D721Med (cell line): ENCODE measurements at regions not wholly inside any gene's neighbourhood (a gene's known extent, or its start where the extent isn't known, plus 50 kb on each side); places are given as distances from the start of the nearest gene placed in this dataset.

ENCODE experiments used
- DNase-seq: peaks from one replicate; pipeline ENCODE4 v3.0.0; 2011; ENCODE audit warnings: low spot score; ENCODE audit not compliant: insufficient read length
- FAIRE-seq: peaks from 2 replicates; lab custom pipeline; 2011; peaks lifted over from hg19 to GRCh38; lab: Jason Lieb, UNC
- CTCF ChIP-seq: IDR thresholded peaks from 2 replicates; pipeline ENCODE4 v1.5.1; 2012; ENCODE audit warnings: mild to moderate bottlenecking, control low read depth; ENCODE audit not compliant: insufficient read depth; ENCODE audit errors: missing control alignments

- no peak for DNase-seq
- no peak for FAIRE-seq
- TF ChIP-seq CTCF, result no peak
Observed at GRCh38 chr6:50123688-50124087, 74.0 kb upstream of the DEFB112 start.

- no peak for FAIRE-seq
- DNase-seq, result no peak
- no peak for TF ChIP-seq CTCF
Observed at GRCh38 chr6:50124572-50124971, 74.8 kb upstream of the DEFB112 start.

- no peak for FAIRE-seq
- TF ChIP-seq CTCF, result peak; percentile 47
- no peak for DNase-seq
Observed at GRCh38 chr6:50128420-50129005, 78.8 kb upstream of the DEFB112 start.

- TF ChIP-seq CTCF, result no peak
- FAIRE-seq, result no peak
- no peak for DNase-seq
Observed at GRCh38 chr6:50135968-50136367, 86.2 kb upstream of the DEFB112 start.

GRCh38 chr6:50141100-50141499, 91.4 kb upstream of the DEFB112 start:
- TF ChIP-seq CTCF, result no peak
- DNase-seq, result no peak
- FAIRE-seq, result no peak

GRCh38 chr6:50143011-50143719, 93.4 kb upstream of the DEFB112 start:
- FAIRE-seq, result no peak
- no peak for DNase-seq
- TF ChIP-seq CTCF, result no peak

GRCh38 chr6:50145125-50145524, 95.4 kb upstream of the DEFB112 start:
- TF ChIP-seq CTCF, result peak; percentile 50
- FAIRE-seq (no peak), DNase-seq (no peak)
